SU-DHL-6 (cell line): ENCODE measurements at regions not wholly inside any gene's neighbourhood (a gene's known extent, or its start where the extent isn't known, plus 50 kb on each side); places are given as distances from the start of the nearest gene placed in this dataset.

Experiments used
- CTCF ChIP-seq: fragments of 200-600 bp; sonication (generic); IDR thresholded peaks from one replicate; pipeline ENCODE4 v1.5.1; 2017; ENCODE audit warnings: antibody characterized with exemption, mild to moderate bottlenecking, low read length, moderate library complexity; ENCODE audit not compliant: insufficient read depth, poor library complexity, severe bottlenecking
- EZH2phosphoT487 ChIP-seq: fragments of 200-600 bp; sonication (generic), shearing (Covaris generic); conservative IDR thresholded peaks from 2 replicates; pipeline ENCODE4 v1.6.1; 2018; ENCODE audit warnings: mild to moderate bottlenecking, antibody characterized with exemption, low read length, moderate library complexity, mixed read lengths

GRCh38 chr10:3372281-3372680, 199.7 kb upstream of the PITRM1 start:
- TF ChIP-seq CTCF: no peak
- TF ChIP-seq EZH2phosphoT487: no peak
